ENCODE measurements at regions not wholly inside any gene's neighbourhood (a gene's known extent, or its start where the extent isn't known, plus 50 kb on each side); places are given as distances from the start of the nearest gene placed in this dataset.

DNA sequence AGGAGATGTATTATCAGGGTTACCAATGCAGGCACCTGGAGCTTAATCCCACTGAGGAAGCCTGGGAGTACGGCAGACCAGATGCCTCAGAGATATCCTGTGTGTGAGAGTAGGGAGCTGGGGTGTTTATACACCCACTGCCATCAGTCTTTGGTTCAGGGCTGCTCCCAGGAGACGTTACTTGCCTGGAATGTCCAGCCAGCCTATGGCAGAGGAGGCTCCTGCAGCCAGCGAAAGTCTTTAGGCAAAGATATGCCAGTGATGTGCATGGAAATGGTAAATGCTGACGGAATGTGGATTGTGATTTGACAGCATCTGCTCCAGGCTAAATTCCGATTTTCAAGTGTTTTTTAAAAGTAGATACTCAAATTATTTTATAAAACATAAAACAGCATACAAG is 282.0 kb downstream of the BTBD3 start:
- TF ChIP-seq, protein P1, sequence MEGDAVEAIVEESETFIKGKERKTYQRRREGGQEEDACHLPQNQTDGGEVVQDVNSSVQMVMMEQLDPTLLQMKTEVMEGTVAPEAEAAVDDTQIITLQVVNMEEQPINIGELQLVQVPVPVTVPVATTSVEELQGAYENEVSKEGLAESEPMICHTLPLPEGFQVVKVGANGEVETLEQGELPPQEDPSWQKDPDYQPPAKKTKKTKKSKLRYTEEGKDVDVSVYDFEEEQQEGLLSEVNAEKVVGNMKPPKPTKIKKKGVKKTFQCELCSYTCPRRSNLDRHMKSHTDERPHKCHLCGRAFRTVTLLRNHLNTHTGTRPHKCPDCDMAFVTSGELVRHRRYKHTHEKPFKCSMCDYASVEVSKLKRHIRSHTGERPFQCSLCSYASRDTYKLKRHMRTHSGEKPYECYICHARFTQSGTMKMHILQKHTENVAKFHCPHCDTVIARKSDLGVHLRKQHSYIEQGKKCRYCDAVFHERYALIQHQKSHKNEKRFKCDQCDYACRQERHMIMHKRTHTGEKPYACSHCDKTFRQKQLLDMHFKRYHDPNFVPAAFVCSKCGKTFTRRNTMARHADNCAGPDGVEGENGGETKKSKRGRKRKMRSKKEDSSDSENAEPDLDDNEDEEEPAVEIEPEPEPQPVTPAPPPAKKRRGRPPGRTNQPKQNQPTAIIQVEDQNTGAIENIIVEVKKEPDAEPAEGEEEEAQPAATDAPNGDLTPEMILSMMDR (IDR thresholded peaks at IDR 0.05): no peak
- TF ChIP-seq POLR2AphosphoS5 (IDR thresholded peaks at IDR 0.05) (no peak), POLR2A (IDR thresholded peaks at IDR 0.05) (no peak)

Measured in upper lobe of left lung (tissue), 4 donors.